HG02884 (cell line): ENCODE measurements at regions not wholly inside any gene's neighbourhood (a gene's known extent, or its start where the extent isn't known, plus 50 kb on each side); places are given as distances from the start of the nearest gene placed in this dataset.
A peak's percentile ranks its signal among the peaks of the same experiment; 100 is the strongest.
"Not testable (repeated sequence)": the region's sequence is repeated elsewhere in the genome, so short reads cannot be mapped to it uniquely, and the experiment has no call there.

Source experiments
- ATAC-seq: cut with Tn5 transposase; IDR thresholded peaks from one replicate; pipeline ENCODE4 v1.9.1; 2021; ENCODE audit warnings: mild to moderate bottlenecking, moderate library complexity; ENCODE audit not compliant: unreplicated experiment

- ATAC-seq: not testable (repeated sequence)
Observed at GRCh38 chr12:105682821-105683220, 352.3 kb downstream of the C12orf75 start.

GRCh38 chr12:105683836-105684235, 353.3 kb downstream of the C12orf75 start:
- not testable (repeated sequence) for ATAC-seq

- ATAC-seq: no peak
Observed at GRCh38 chr12:105698075-105698474, 367.6 kb downstream of the C12orf75 start.

GRCh38 chr12:105699209-105699608, 368.7 kb downstream of the C12orf75 start:
- no peak for ATAC-seq

- no peak for ATAC-seq
Observed at GRCh38 chr12:105704787-105705186, 374.3 kb downstream of the C12orf75 start.

- ATAC-seq: no peak
Observed at GRCh38 chr12:105705235-105705634, 374.7 kb downstream of the C12orf75 start.

- no peak for ATAC-seq
Observed at GRCh38 chr12:105705765-105706164, 375.3 kb downstream of the C12orf75 start.

GRCh38 chr12:105706321-105706972, 376.0 kb downstream of the C12orf75 start:
- no peak for ATAC-seq

GRCh38 chr12:105706973-105707334, 376.5 kb downstream of the C12orf75 start:
- no peak for ATAC-seq

GRCh38 chr12:105713606-105714305, 383.3 kb downstream of the C12orf75 start:
- no peak for ATAC-seq

- no peak for ATAC-seq
Observed at GRCh38 chr12:105716621-105717020, 386.1 kb downstream of the C12orf75 start.

- ATAC-seq: peak; percentile 69
Observed at GRCh38 chr12:105721051-105721825, 390.7 kb downstream of the C12orf75 start.

GRCh38 chr12:105721891-105722290, 391.4 kb downstream of the C12orf75 start:
- ATAC-seq: no peak

GRCh38 chr12:105723066-105723465, 392.6 kb downstream of the C12orf75 start:
- ATAC-seq: no peak

GRCh38 chr12:105723494-105723893, 393.0 kb downstream of the C12orf75 start:
- ATAC-seq: no peak

- no peak for ATAC-seq
Observed at GRCh38 chr12:105724641-105725040, 394.1 kb downstream of the C12orf75 start.

GRCh38 chr12:105725054-105725453, 394.6 kb downstream of the C12orf75 start:
- no peak for ATAC-seq

GRCh38 chr12:105729181-105729771, 398.8 kb downstream of the C12orf75 start:
- ATAC-seq: no peak

GRCh38 chr12:105729926-105730325, 399.4 kb downstream of the C12orf75 start:
- ATAC-seq: no peak

- no peak for ATAC-seq
Observed at GRCh38 chr12:105733579-105733978, 403.1 kb downstream of the C12orf75 start.

- ATAC-seq: no peak
Observed at GRCh38 chr12:105736498-105736897, 402.3 kb downstream of the NUAK1 start.
